ENCODE measurements at regions not wholly inside any gene's neighbourhood (a gene's known extent, or its start where the extent isn't known, plus 50 kb on each side); places are given as distances from the start of the nearest gene placed in this dataset.

DNA sequence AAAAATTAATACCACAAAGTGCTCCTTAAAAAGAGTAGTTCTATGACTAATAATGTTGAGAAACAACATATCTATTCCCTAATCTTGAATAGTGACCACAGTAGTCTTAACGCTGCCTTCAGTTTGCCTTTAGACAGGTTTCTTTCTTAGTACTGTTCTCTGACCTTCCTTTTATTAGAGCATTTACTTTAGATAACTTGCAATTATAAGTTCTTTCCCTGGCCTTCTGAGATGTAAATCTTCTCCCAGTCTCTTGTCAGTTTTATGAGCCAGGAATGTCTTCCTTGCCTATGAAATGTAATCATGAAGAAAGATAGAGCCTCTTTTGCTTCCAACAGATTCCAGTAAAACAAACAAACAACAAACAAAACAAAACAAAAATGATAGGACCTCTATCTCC is 1119.8 kb upstream of the LRRTM3 start:
- H3K4me1 Mint-ChIP-seq, result no peaks in the 10 kb centered on the region
- ATAC-seq, result no peak
- no peak overlapping the region for H3K27ac ChIP-seq (ENCODE audit: low read length)
- WGBS (ENCODE audit: insufficient coverage), result 89% methylated on average over 1 of the region's 1 CpG
- no peaks in the 10 kb centered on the region for H3K27me3 ChIP-seq (ENCODE audit: control insufficient read depth, insufficient read depth, low read length)
- no peak overlapping the region for H3K27ac Mint-ChIP-seq
- TF ChIP-seq, protein P1, sequence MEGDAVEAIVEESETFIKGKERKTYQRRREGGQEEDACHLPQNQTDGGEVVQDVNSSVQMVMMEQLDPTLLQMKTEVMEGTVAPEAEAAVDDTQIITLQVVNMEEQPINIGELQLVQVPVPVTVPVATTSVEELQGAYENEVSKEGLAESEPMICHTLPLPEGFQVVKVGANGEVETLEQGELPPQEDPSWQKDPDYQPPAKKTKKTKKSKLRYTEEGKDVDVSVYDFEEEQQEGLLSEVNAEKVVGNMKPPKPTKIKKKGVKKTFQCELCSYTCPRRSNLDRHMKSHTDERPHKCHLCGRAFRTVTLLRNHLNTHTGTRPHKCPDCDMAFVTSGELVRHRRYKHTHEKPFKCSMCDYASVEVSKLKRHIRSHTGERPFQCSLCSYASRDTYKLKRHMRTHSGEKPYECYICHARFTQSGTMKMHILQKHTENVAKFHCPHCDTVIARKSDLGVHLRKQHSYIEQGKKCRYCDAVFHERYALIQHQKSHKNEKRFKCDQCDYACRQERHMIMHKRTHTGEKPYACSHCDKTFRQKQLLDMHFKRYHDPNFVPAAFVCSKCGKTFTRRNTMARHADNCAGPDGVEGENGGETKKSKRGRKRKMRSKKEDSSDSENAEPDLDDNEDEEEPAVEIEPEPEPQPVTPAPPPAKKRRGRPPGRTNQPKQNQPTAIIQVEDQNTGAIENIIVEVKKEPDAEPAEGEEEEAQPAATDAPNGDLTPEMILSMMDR (IDR thresholded peaks at IDR 0.05), result no peak
- H3K4me3 Mint-ChIP-seq, result no peak overlapping the region
- no peaks in the 10 kb centered on the region for H3K36me3 ChIP-seq (ENCODE audit: control insufficient read depth, insufficient read depth, low read length)
- no peaks in the 10 kb centered on the region for H3K9me3 ChIP-seq (ENCODE audit: control insufficient read depth, insufficient read depth, low read length)
- DNase-seq, result no peak
- H3K36me3 Mint-ChIP-seq, result peaks cover 16% of the 10 kb centered on the region
- H3K27me3 Mint-ChIP-seq (ENCODE audit: low read depth in 2 of 2), result no peaks in the 10 kb centered on the region
- no peaks in the 10 kb centered on the region for H3K4me1 ChIP-seq (ENCODE audit: control insufficient read depth, insufficient read depth, low read length)
- peaks cover 19 to 20% of the 10 kb centered on the region in 2 donors for H3K9me3 Mint-ChIP-seq
- intact Hi-C loops (cut with micrococcal nuclease), result no loop called here
- no peak overlapping the region for H3K4me3 ChIP-seq (ENCODE audit: low read length)

- H3K4me3 Mint-ChIP-seq, result no peak overlapping the region
- Histone ChIP-seq H3K27me3 (ENCODE audit: control insufficient read depth, insufficient read depth, low read length) (no peaks in the 10 kb centered on the region), H3K9me3 (ENCODE audit: control insufficient read depth, insufficient read depth, low read length) (no peaks in the 10 kb centered on the region), H3K36me3 (ENCODE audit: control insufficient read depth, insufficient read depth, low read length) (no peaks in the 10 kb centered on the region), H3K27ac (ENCODE audit: low read length) (no peak overlapping the region), H3K4me3 (ENCODE audit: low read length) (no peak overlapping the region), H3K4me1 (ENCODE audit: control insufficient read depth, insufficient read depth, low read length) (no peaks in the 10 kb centered on the region)
- DNase-seq (no peak), ATAC-seq (no peak)
- no peak overlapping the region for H3K27ac Mint-ChIP-seq
- H3K4me1 Mint-ChIP-seq, result no peaks in the 10 kb centered on the region
- H3K36me3 Mint-ChIP-seq, result peaks cover 10% of the 10 kb centered on the region
- peaks cover 11 to 12% of the 10 kb centered on the region in 2 donors for H3K9me3 Mint-ChIP-seq
- intact Hi-C loops (cut with micrococcal nuclease), result no loop called here
- 82% methylated on average over 2 of the region's 3 CpGs for WGBS (ENCODE audit: insufficient coverage)
- TF ChIP-seq, protein P1 (IDR thresholded peaks at IDR 0.05), result no peak
- no peaks in the 10 kb centered on the region for H3K27me3 Mint-ChIP-seq (ENCODE audit: low read depth in 2 of 2)
Observed at GRCh38 chr10:65808687-65809333, 1117.0 kb upstream of the LRRTM3 start.

DNA sequence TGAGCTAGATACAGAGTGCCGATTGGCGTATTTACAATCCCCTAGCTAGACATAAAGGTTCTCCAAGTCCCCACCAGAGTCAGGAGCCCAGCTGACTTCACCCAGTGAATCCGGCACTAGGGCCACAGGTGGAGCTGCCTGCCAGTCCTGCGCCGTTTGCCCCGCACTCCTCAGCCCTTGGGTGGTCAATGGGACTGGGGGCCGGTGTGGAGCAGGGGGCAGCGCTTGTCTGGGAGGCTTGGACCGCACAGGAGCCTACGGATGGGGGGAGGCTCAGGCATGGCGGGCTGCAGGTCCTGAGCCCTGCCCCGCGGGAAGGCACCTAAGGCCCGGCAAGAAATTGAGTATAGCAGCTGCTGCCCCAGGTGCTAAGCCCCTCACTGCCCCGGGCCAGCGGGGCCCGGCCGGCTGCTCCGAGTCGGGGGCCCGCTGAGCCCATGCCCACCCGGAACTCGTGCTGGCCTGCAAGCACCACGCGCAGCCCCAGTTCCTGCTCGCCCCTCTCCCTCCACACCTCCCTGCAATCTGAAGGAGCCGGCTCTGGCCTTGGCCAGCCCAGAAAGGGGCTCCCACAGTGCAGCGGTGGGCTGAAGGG is 1113.8 kb upstream of the LRRTM3 start:
- Mint-ChIP-seq H3K36me3 (peaks cover 13% of the 10 kb centered on the region), H3K27me3 (ENCODE audit: low read depth in 2 of 2) (no peaks in the 10 kb centered on the region), H3K9me3 (peaks cover 10 to 14% of the 10 kb centered on the region in 2 donors), H3K27ac (no peak overlapping the region), H3K4me1 (no peaks in the 10 kb centered on the region), H3K4me3 (no peak overlapping the region)
- no peaks in the 10 kb centered on the region for H3K27me3 ChIP-seq (ENCODE audit: control insufficient read depth, insufficient read depth, low read length)
- no peak for ATAC-seq
- no peaks in the 10 kb centered on the region for H3K9me3 ChIP-seq (ENCODE audit: control insufficient read depth, insufficient read depth, low read length)
- TF ChIP-seq, protein P1 (IDR thresholded peaks at IDR 0.05), result no peak
- DNase-seq, result no peak
- intact Hi-C loops (cut with micrococcal nuclease), result no loop called here
- H3K4me3 ChIP-seq (ENCODE audit: low read length), result no peak overlapping the region
- H3K4me1 ChIP-seq (ENCODE audit: control insufficient read depth, insufficient read depth, low read length), result no peaks in the 10 kb centered on the region
- WGBS (ENCODE audit: insufficient coverage), result 96% methylated on average over 28 of the region's 28 CpGs
- no peaks in the 10 kb centered on the region for H3K36me3 ChIP-seq (ENCODE audit: control insufficient read depth, insufficient read depth, low read length)
- H3K27ac ChIP-seq (ENCODE audit: low read length), result no peak overlapping the region

DNA sequence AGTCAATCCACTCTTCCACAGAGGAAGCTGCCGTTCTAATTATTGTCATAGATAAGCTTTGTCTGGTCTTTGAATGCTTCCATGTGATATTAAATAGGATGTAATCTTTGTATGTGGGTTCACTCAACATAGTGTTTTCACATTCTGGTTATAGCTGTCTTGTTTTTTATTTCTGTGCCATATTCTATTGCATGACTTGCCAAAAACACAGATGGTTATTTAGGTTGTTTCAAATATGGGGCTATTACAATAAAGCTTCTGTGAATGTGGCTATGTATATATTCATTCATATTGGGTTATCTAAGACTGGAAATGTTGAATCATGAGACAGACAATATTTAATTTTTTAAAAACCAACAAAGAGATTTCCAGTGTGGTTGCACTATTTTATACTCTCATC is 1109.3 kb upstream of the LRRTM3 start:
- Mint-ChIP-seq H3K4me1 (no peaks in the 10 kb centered on the region), H3K36me3 (peaks cover 5% of the 10 kb centered on the region), H3K27ac (no peak overlapping the region), H3K4me3 (no peak overlapping the region), H3K9me3 (peaks cover 4% of the 10 kb centered on the region in 2 donors), H3K27me3 (ENCODE audit: low read depth in 2 of 2) (no peaks in the 10 kb centered on the region)
- TF ChIP-seq, protein P1 (IDR thresholded peaks at IDR 0.05), result no peak
- Histone ChIP-seq H3K9me3 (ENCODE audit: control insufficient read depth, insufficient read depth, low read length) (no peaks in the 10 kb centered on the region), H3K4me1 (ENCODE audit: control insufficient read depth, insufficient read depth, low read length) (no peaks in the 10 kb centered on the region), H3K27ac (ENCODE audit: low read length) (no peak overlapping the region), H3K4me3 (ENCODE audit: low read length) (no peak overlapping the region), H3K27me3 (ENCODE audit: control insufficient read depth, insufficient read depth, low read length) (no peaks in the 10 kb centered on the region), H3K36me3 (ENCODE audit: control insufficient read depth, insufficient read depth, low read length) (no peaks in the 10 kb centered on the region)
- no peak for DNase-seq
- no peak for ATAC-seq
- intact Hi-C loops (cut with micrococcal nuclease), result no loop called here
- WGBS (ENCODE audit: insufficient coverage), result no CpG with 5 or more reads among the region's 1 CpG

All from natural killer cell (primary cell).